ENCODE measurements at regions not wholly inside any gene's neighbourhood (a gene's known extent, or its start where the extent isn't known, plus 50 kb on each side); places are given as distances from the start of the nearest gene placed in this dataset.

DNA sequence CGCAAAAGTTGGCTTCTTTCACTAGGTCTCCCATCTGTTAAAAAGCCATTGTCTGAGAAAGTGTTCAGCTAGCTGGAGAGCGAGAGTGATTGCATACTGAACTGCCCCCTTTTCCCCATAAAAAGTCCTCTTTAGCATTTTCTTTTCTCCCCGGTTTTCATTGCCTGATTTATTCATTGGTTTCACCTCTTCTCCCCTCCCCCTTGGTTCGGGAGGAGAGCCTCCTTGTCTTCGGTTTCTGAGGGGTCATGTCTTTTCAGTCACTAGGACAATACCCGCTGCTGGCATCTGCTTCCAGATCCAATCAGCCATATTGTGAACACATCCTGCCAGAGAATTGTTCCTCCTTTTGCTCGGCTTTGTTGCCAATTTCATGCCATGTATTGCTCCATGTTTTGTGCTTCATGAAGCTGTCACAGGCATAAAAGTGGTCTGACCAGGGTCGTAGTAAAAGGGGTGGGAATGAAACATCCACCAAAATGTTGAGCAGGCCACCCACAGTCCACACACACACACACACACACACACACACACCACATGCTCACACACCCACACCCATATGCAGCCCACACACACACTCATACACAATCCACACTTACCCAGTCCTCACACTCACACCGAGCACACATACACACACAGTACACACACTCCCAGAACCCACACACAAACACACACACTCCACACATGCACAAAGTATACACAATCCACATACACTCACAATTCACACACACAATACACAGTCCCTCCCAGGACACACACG lies 136.0 kb downstream of the NKX6-1 start:
- Histone ChIP-seq H3K4me1 (ENCODE audit: control insufficient read depth, insufficient read depth, low read length) (no peaks in the 10 kb centered on the region), H3K36me3 (ENCODE audit: control insufficient read depth in 2 of 2, insufficient read depth in 2 of 2, low read length in 1 of 2) (no peaks in the 10 kb centered on the region), H4K20me1 (ENCODE audit: control insufficient read depth, insufficient read depth) (no peaks in the 10 kb centered on the region), H3K27ac (ENCODE audit: control insufficient read depth, insufficient read depth) (no peak overlapping the region), H3K27me3 (replicated peaks in 1 of 2; ENCODE audit: control insufficient read depth in 2 of 2, insufficient read depth in 2 of 2, low read length in 1 of 2) (no peaks in the 10 kb centered on the region), H3K9ac (ENCODE audit: control insufficient read depth, insufficient read depth, low read length) (no peak overlapping the region), H3K4me2 (ENCODE audit: control insufficient read depth, insufficient read depth) (no peak overlapping the region), H3K79me2 (ENCODE audit: control insufficient read depth, insufficient read depth, low read length) (no peaks in the 10 kb centered on the region), H3K9me3 (replicated peaks; ENCODE audit: control insufficient read depth, insufficient read depth, low read length) (no peaks in the 10 kb centered on the region), H2AFZ (ENCODE audit: control insufficient read depth, low read depth, low read length) (no peak overlapping the region), H3K4me3 (no peak overlapping the region)
- in situ Hi-C loops (cut with MboI) (no loop called here), intact Hi-C loops (cut with micrococcal nuclease; ENCODE audit: unreplicated experiment) (no loop called here)
- DNase-seq (ENCODE audit: low read depth, low spot score), result no peak
- no peak for FAIRE-seq
- ChIA-PET SMC1A (ENCODE audit: uncharacterized antibody, unreplicated experiment) (no interaction called here), RAD21 (ENCODE audit: unreplicated experiment) (no interaction called here), CTCF (no interaction called here), POLR2A (no interaction called here)
- TF ChIP-seq, protein P1, sequence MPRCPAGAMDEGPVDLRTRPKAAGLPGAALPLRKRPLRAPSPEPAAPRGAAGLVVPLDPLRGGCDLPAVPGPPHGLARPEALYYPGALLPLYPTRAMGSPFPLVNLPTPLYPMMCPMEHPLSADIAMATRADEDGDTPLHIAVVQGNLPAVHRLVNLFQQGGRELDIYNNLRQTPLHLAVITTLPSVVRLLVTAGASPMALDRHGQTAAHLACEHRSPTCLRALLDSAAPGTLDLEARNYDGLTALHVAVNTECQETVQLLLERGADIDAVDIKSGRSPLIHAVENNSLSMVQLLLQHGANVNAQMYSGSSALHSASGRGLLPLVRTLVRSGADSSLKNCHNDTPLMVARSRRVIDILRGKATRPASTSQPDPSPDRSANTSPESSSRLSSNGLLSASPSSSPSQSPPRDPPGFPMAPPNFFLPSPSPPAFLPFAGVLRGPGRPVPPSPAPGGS (IDR thresholded peaks at IDR 0.05; ENCODE audit: borderline replicate concordance, insufficient read depth, low read depth, low read length, poor library complexity, severe bottlenecking), result no peak
- TF ChIP-seq MYC (IDR thresholded peaks at IDR 0.05; ENCODE audit: insufficient read depth, insufficient read length, insufficient replicate concordance, low read length, severe bottlenecking) (no peak), NFYB (IDR thresholded peaks at IDR 0.05; ENCODE audit: insufficient read depth, low read depth, low read length) (no peak), CBFB (IDR thresholded peaks at IDR 0.05; ENCODE audit: low read depth) (no peak), SIX5 (IDR thresholded peaks at IDR 0.05; ENCODE audit: low read depth, low read length, severe bottlenecking) (no peak), KLF5 (IDR thresholded peaks at IDR 0.05; ENCODE audit: partially characterized antibody) (no peak)
- no TSS peak for BruUV-seq (replicated peaks)
- no peak for ATAC-seq
- WGBS (ENCODE audit: insufficient coverage, insufficient replicate concordance, low lambda C conversion rate, missing lambda C conversion rate), result 16% methylated on average over 10 of the region's 10 CpGs
